ENCODE measurements at regions not wholly inside any gene's neighbourhood (a gene's known extent, or its start where the extent isn't known, plus 50 kb on each side); places are given as distances from the start of the nearest gene placed in this dataset.

DNA sequence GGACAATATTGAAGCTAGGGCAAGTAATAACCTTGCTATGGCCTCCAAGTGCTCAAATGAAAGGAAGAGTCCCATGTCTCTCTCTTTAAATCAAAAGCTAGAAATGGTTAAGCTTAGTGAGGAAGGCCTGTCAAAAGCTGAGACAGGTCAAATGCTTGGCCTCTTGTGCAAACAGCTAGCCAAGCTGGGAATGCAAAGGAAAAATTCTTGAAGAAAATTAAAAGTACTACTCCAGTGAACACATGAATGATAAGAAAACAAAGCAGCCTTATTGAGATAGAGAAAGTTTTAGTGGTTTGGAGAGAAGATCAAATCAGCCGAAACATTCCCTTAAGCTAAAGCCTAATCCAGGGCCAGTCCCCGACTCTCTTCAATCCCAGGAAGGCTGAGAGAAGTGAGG lies 84.1 kb upstream of the PLEKHA5 start:
- TF ChIP-seq, protein P1, sequence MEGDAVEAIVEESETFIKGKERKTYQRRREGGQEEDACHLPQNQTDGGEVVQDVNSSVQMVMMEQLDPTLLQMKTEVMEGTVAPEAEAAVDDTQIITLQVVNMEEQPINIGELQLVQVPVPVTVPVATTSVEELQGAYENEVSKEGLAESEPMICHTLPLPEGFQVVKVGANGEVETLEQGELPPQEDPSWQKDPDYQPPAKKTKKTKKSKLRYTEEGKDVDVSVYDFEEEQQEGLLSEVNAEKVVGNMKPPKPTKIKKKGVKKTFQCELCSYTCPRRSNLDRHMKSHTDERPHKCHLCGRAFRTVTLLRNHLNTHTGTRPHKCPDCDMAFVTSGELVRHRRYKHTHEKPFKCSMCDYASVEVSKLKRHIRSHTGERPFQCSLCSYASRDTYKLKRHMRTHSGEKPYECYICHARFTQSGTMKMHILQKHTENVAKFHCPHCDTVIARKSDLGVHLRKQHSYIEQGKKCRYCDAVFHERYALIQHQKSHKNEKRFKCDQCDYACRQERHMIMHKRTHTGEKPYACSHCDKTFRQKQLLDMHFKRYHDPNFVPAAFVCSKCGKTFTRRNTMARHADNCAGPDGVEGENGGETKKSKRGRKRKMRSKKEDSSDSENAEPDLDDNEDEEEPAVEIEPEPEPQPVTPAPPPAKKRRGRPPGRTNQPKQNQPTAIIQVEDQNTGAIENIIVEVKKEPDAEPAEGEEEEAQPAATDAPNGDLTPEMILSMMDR (IDR thresholded peaks at IDR 0.05; ENCODE audit: poor library complexity), result no peak
- TF ChIP-seq EZH2phosphoT487 (IDR thresholded peaks at IDR 0.05; ENCODE audit: low read depth, severe bottlenecking, unreplicated experiment), result no peak
- TF ChIP-seq EZH2 (IDR thresholded peaks at IDR 0.05; ENCODE audit: borderline replicate concordance), result no peak

Measured in hepatocyte (in vitro differentiated cells).